ENCODE measurements at regions not wholly inside any gene's neighbourhood (a gene's known extent, or its start where the extent isn't known, plus 50 kb on each side); places are given as distances from the start of the nearest gene placed in this dataset.
A peak's percentile ranks its signal among the peaks of the same experiment; 100 is the strongest.

GRCh38 chr6:88311561-88311960, 145.4 kb upstream of the CNR1 start:
- no peak for ATAC-seq

- no peak for ATAC-seq
Observed at GRCh38 chr6:88304520-88304919, 138.4 kb upstream of the CNR1 start.

- ATAC-seq = no peak
Observed at GRCh38 chr6:88302769-88303225, 136.7 kb upstream of the CNR1 start.

- ATAC-seq = no peak
Observed at GRCh38 chr6:88301888-88302768, 136.0 kb upstream of the CNR1 start.

GRCh38 chr6:88301256-88301655, 135.1 kb upstream of the CNR1 start:
- no peak for ATAC-seq

- ATAC-seq = no peak
Observed at GRCh38 chr6:88298066-88298845, 132.1 kb upstream of the CNR1 start.

- no peak for ATAC-seq
Observed at GRCh38 chr6:88296694-88297093, 130.5 kb upstream of the CNR1 start.

- ATAC-seq = no peak
Observed at GRCh38 chr6:88295663-88296062, 129.5 kb upstream of the CNR1 start.

GRCh38 chr6:88294702-88295101, 128.6 kb upstream of the CNR1 start:
- no peak for ATAC-seq

GRCh38 chr6:88290411-88290810, 124.3 kb upstream of the CNR1 start:
- ATAC-seq = no peak

GRCh38 chr6:88287696-88288095, 121.5 kb upstream of the CNR1 start:
- no peak for ATAC-seq

GRCh38 chr6:88276331-88276730, 110.2 kb upstream of the CNR1 start:
- ATAC-seq = no peak

GRCh38 chr6:88268508-88268907, 102.4 kb upstream of the CNR1 start:
- ATAC-seq = no peak

GRCh38 chr6:88266126-88266525, 100.0 kb upstream of the CNR1 start:
- ATAC-seq = no peak

GRCh38 chr6:88263591-88263990, 97.4 kb upstream of the CNR1 start:
- no peak for ATAC-seq

GRCh38 chr6:88262332-88262731, 96.2 kb upstream of the CNR1 start:
- ATAC-seq = no peak

GRCh38 chr6:88251301-88251700, 85.2 kb upstream of the CNR1 start:
- ATAC-seq = no peak

GRCh38 chr6:88248709-88249321, 82.7 kb upstream of the CNR1 start:
- no peak for ATAC-seq

- ATAC-seq = no peak
Observed at GRCh38 chr6:88246654-88247053, 80.5 kb upstream of the CNR1 start.

GRCh38 chr6:88244721-88245120, 78.6 kb upstream of the CNR1 start:
- ATAC-seq = no peak

- ATAC-seq = no peak
Observed at GRCh38 chr6:88238901-88239300, 72.8 kb upstream of the CNR1 start.

GRCh38 chr6:88238065-88238464, 71.9 kb upstream of the CNR1 start:
- ATAC-seq = peak; percentile 51

- ATAC-seq = no peak
Observed at GRCh38 chr6:88236612-88237360, 70.6 kb upstream of the CNR1 start.

All from esophagus mucosa (tissue), 1 donor.